NT2/D1 (cell line): ENCODE measurements at regions not wholly inside any gene's neighbourhood (a gene's known extent, or its start where the extent isn't known, plus 50 kb on each side); places are given as distances from the start of the nearest gene placed in this dataset.

Experiments used
- SUZ12 ChIP-seq: IDR thresholded peaks from 2 replicates; pipeline ENCODE4 v1.6.1; 2011; ENCODE audit not compliant: insufficient read length, insufficient read depth; ENCODE audit errors: extremely low read depth
- YY1 ChIP-seq: IDR thresholded peaks from 2 replicates; pipeline ENCODE4 v1.6.1; 2011; ENCODE audit not compliant: insufficient read length, insufficient read depth
- ZNF274 ChIP-seq: IDR thresholded peaks from 2 replicates; pipeline ENCODE4 v1.6.1; 2011; ENCODE audit warnings: mild to moderate bottlenecking, low read depth, low read length

DNA sequence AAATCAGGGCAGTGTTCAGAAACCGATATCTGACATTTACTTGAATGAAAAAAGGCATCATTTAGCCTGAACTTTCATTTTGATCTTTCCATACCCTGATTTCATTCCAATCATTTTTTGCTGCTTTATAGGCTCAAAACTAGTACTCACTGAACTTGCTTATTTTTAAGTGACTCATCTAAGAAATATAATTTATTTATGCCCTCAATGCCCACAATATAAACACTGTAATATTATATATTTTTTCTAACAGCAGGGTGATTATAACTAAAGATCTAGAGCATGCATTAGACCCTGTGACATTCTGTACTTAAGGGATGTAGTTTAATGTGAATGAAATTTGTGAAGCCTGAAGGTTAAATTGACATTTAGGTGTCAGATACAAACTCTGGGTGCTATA is 446.1 kb upstream of the CDH10 start:
- TF ChIP-seq YY1 (no peak), ZNF274 (no peak), SUZ12 (no peak)
